WTC11 (cell line): ENCODE measurements at regions not wholly inside any gene's neighbourhood (a gene's known extent, or its start where the extent isn't known, plus 50 kb on each side); places are given as distances from the start of the nearest gene placed in this dataset.

Experiments used
- ATAC-seq: fragments of 200-7000 bp; cut with Tn5 transposase; 2 replicates; pipeline ENCODE4 v1.10.0; 2021; ENCODE audit warnings: mild to moderate bottlenecking, moderate library complexity
- CTCF ChIA-PET: fragments of 300-600 bp; sonication (Branson Sonifier 250); formaldehyde crosslinking; loops from one replicate; lab custom pipeline; 2021; ENCODE audit warnings: antibody characterized with exemption; lab: Charles Lee
- POLR2A ChIA-PET: fragments of 350-600 bp; sonication (Branson Sonifier 250); formaldehyde crosslinking; loops from one replicate; lab custom pipeline; 2021; ENCODE audit warnings: antibody characterized with exemption; lab: Charles Lee
- DNase-seq: peaks from one replicate; pipeline ENCODE4 v3.0.0; 2021; ENCODE audit warnings: low spot score
- H3K27ac Mint-ChIP-seq: 2 replicates; pipeline ENCODE4 v1.8.0; 2021; ENCODE audit warnings: mixed read lengths
- H3K27me3 Mint-ChIP-seq: 2 replicates; pipeline ENCODE4 v1.8.0; 2021; ENCODE audit warnings: low read depth, mild to moderate bottlenecking, moderate library complexity, mixed read lengths
- H3K36me3 Mint-ChIP-seq: 2 replicates; pipeline ENCODE4 v1.8.0; 2021; ENCODE audit warnings: mixed read lengths
- H3K4me1 Mint-ChIP-seq: 2 replicates; pipeline ENCODE4 v1.8.0; 2022; ENCODE audit warnings: mixed read lengths
- H3K4me3 Mint-ChIP-seq: 2 replicates; pipeline ENCODE4 v1.8.0; 2021; ENCODE audit warnings: mild to moderate bottlenecking, moderate library complexity, mixed read lengths
- H3K9me3 Mint-ChIP-seq: 2 replicates; pipeline ENCODE4 v1.8.0; 2021; ENCODE audit warnings: mixed read lengths
- CBFB ChIP-seq: sonication (generic); formaldehyde crosslinking; IDR thresholded peaks from 2 replicates; pipeline ENCODE4 v1.8.1; 2022; ENCODE audit warnings: mild to moderate bottlenecking, low read depth, missing genetic modification reagents
- GABPB1 ChIP-seq: sonication (generic); formaldehyde crosslinking; IDR thresholded peaks from 2 replicates; pipeline ENCODE4 v1.8.1; 2023; ENCODE audit warnings: mild to moderate bottlenecking, missing genetic modification reagents
- GTF2I ChIP-seq: fragments of 250-450 bp; sonication (Bioruptor Pico); conservative IDR thresholded peaks from 2 replicates; pipeline ENCODE4 v1.4.0; 2021; ENCODE audit warnings: mild to moderate bottlenecking
- MYBL2 ChIP-seq: sonication (generic); formaldehyde crosslinking; IDR thresholded peaks from 2 replicates; pipeline ENCODE4 v1.8.1; 2023; ENCODE audit warnings: mild to moderate bottlenecking, moderate library complexity, missing genetic modification reagents
- NFATC4 ChIP-seq: fragments of 250-450 bp; sonication (Bioruptor Pico); IDR thresholded peaks from 2 replicates; pipeline ENCODE4 v1.9.0; 2021; ENCODE audit warnings: mild to moderate bottlenecking
- NFE2L1 ChIP-seq: sonication (generic); formaldehyde crosslinking; IDR thresholded peaks from 2 replicates; pipeline ENCODE4 v1.8.1; 2023; ENCODE audit warnings: missing genetic modification reagents
- PRRX2 ChIP-seq: fragments of 250-450 bp; sonication (Bioruptor Pico); IDR thresholded peaks from 2 replicates; pipeline ENCODE4 v1.8.0; 2021; ENCODE audit warnings: mild to moderate bottlenecking
- RORB ChIP-seq: fragments of 250-450 bp; sonication (Bioruptor Pico); IDR thresholded peaks from 2 replicates; pipeline ENCODE4 v1.9.0; 2021; ENCODE audit warnings: mild to moderate bottlenecking
- ZNF317 ChIP-seq: sonication (generic); formaldehyde crosslinking; IDR thresholded peaks from 2 replicates; pipeline ENCODE4 v1.8.1; 2023; ENCODE audit warnings: low read depth, mild to moderate bottlenecking, moderate library complexity, missing genetic modification reagents, borderline replicate concordance
- ZNF416 ChIP-seq: fragments of 250-450 bp; sonication (Bioruptor Pico); IDR thresholded peaks from 2 replicates; pipeline ENCODE4 v1.9.0; 2021; ENCODE audit warnings: mild to moderate bottlenecking, inconsistent platforms
- ZNF671 ChIP-seq: fragments of 250-450 bp; sonication (Bioruptor Pico); IDR thresholded peaks from 2 replicates; pipeline ENCODE4 v1.8.0; 2021; ENCODE audit warnings: mild to moderate bottlenecking
- TF ChIP-seq, protein P1 (sequence below): fragments of 250-450 bp; sonication (Bioruptor Pico); IDR thresholded peaks from 2 replicates; pipeline ENCODE4 v2.1.2; 2022; ENCODE audit warnings: mild to moderate bottlenecking, moderate library complexity
- TF ChIP-seq, protein P2 (sequence below): sonication (generic); formaldehyde crosslinking; IDR thresholded peaks from 2 replicates; pipeline ENCODE4 v1.8.1; 2023; ENCODE audit warnings: mild to moderate bottlenecking, missing genetic modification reagents
- TF ChIP-seq, protein P3 (sequence below): fragments of 250-450 bp; sonication (Bioruptor Pico); IDR thresholded peaks from 2 replicates; pipeline ENCODE4 v1.8.0; 2021; ENCODE audit warnings: mild to moderate bottlenecking
- TF ChIP-seq, protein P4 (sequence below): fragments of 250-450 bp; sonication (Bioruptor Pico); IDR thresholded peaks from 2 replicates; pipeline ENCODE4 v1.9.0; 2021; ENCODE audit warnings: mild to moderate bottlenecking
- TF ChIP-seq, protein P5 (sequence below): fragments of 200-600 bp; IDR thresholded peaks from 2 replicates; pipeline ENCODE4 v1.8.0; 2022; ENCODE audit warnings: antibody characterized with exemption
- TF ChIP-seq, protein P6 (sequence below): sonication (generic); formaldehyde crosslinking; IDR thresholded peaks from 2 replicates; pipeline ENCODE4 v1.8.1; 2023; ENCODE audit warnings: mild to moderate bottlenecking, missing genetic modification reagents, moderate library complexity
- TF ChIP-seq, protein P7 (sequence below): sonication (generic); formaldehyde crosslinking; IDR thresholded peaks from 2 replicates; pipeline ENCODE4 v1.8.0; 2022; ENCODE audit warnings: mild to moderate bottlenecking, missing genetic modification reagents
- TF ChIP-seq, protein P8 (sequence below): sonication (generic); formaldehyde crosslinking; conservative IDR thresholded peaks from 2 replicates; pipeline ENCODE4 v1.8.1; 2023; ENCODE audit warnings: mild to moderate bottlenecking, low read depth, missing genetic modification reagents, moderate library complexity
- TF ChIP-seq, protein P9 (sequence below): fragments of 250-450 bp; sonication (Bioruptor Pico); IDR thresholded peaks from 2 replicates; pipeline ENCODE4 v1.9.0; 2021; ENCODE audit warnings: mild to moderate bottlenecking, borderline replicate concordance

DNA sequence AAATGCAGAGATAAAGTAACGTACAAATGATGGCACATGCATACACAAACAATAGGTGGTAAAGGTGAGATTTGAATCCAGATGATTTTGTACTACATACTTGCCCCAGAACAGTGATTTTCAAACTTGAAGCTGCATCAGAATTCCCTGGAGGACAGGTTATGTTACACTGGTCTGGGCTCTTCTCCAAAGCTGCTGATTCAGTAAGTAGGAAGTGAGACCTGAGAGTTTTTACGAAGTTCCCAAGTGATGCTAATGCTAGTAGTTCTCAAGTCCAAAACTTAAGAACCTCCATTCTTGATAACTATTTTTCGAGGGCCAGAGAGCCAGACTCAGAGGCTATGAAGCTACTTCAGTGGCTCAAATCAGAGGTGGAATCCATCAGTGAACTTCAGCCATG lies 159.0 kb upstream of the POM121L12 start:
- CTCF ChIA-PET = no interaction called here
- peaks cover 31% of the 10 kb centered on the region for H3K9me3 Mint-ChIP-seq
- H3K27ac Mint-ChIP-seq = no peak overlapping the region
- TF ChIP-seq, protein P1, sequence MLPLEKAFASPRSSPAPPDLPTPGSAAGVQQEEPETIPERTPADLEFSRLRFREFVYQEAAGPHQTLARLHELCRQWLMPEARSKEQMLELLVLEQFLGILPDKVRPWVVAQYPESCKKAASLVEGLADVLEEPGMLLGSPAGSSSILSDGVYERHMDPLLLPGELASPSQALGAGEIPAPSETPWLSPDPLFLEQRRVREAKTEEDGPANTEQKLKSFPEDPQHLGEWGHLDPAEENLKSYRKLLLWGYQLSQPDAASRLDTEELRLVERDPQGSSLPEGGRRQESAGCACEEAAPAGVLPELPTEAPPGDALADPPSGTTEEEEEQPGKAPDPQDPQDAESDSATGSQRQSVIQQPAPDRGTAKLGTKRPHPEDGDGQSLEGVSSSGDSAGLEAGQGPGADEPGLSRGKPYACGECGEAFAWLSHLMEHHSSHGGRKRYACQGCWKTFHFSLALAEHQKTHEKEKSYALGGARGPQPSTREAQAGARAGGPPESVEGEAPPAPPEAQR (CRISPR knock-in tag) = no peak
- TF ChIP-seq, protein P2, sequence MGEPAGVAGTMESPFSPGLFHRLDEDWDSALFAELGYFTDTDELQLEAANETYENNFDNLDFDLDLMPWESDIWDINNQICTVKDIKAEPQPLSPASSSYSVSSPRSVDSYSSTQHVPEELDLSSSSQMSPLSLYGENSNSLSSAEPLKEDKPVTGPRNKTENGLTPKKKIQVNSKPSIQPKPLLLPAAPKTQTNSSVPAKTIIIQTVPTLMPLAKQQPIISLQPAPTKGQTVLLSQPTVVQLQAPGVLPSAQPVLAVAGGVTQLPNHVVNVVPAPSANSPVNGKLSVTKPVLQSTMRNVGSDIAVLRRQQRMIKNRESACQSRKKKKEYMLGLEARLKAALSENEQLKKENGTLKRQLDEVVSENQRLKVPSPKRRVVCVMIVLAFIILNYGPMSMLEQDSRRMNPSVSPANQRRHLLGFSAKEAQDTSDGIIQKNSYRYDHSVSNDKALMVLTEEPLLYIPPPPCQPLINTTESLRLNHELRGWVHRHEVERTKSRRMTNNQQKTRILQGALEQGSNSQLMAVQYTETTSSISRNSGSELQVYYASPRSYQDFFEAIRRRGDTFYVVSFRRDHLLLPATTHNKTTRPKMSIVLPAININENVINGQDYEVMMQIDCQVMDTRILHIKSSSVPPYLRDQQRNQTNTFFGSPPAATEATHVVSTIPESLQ = no peak
- no peak for TF ChIP-seq RORB (CRISPR knock-in tag)
- TF ChIP-seq, protein P3, sequence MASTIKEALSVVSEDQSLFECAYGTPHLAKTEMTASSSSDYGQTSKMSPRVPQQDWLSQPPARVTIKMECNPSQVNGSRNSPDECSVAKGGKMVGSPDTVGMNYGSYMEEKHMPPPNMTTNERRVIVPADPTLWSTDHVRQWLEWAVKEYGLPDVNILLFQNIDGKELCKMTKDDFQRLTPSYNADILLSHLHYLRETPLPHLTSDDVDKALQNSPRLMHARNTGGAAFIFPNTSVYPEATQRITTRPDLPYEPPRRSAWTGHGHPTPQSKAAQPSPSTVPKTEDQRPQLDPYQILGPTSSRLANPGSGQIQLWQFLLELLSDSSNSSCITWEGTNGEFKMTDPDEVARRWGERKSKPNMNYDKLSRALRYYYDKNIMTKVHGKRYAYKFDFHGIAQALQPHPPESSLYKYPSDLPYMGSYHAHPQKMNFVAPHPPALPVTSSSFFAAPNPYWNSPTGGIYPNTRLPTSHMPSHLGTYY (CRISPR knock-in tag) = no peak
- no peak for TF ChIP-seq MYBL2 (CRISPR knock-in tag)
- TF ChIP-seq, protein P4, sequence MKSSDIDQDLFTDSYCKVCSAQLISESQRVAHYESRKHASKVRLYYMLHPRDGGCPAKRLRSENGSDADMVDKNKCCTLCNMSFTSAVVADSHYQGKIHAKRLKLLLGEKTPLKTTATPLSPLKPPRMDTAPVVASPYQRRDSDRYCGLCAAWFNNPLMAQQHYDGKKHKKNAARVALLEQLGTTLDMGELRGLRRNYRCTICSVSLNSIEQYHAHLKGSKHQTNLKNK (CRISPR knock-in tag) = no peak
- TF ChIP-seq NFATC4 (CRISPR knock-in tag) = no peak
- TF ChIP-seq GABPB1 = no peak
- TF ChIP-seq, protein P5, sequence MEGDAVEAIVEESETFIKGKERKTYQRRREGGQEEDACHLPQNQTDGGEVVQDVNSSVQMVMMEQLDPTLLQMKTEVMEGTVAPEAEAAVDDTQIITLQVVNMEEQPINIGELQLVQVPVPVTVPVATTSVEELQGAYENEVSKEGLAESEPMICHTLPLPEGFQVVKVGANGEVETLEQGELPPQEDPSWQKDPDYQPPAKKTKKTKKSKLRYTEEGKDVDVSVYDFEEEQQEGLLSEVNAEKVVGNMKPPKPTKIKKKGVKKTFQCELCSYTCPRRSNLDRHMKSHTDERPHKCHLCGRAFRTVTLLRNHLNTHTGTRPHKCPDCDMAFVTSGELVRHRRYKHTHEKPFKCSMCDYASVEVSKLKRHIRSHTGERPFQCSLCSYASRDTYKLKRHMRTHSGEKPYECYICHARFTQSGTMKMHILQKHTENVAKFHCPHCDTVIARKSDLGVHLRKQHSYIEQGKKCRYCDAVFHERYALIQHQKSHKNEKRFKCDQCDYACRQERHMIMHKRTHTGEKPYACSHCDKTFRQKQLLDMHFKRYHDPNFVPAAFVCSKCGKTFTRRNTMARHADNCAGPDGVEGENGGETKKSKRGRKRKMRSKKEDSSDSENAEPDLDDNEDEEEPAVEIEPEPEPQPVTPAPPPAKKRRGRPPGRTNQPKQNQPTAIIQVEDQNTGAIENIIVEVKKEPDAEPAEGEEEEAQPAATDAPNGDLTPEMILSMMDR = no peak
- TF ChIP-seq, protein P6, sequence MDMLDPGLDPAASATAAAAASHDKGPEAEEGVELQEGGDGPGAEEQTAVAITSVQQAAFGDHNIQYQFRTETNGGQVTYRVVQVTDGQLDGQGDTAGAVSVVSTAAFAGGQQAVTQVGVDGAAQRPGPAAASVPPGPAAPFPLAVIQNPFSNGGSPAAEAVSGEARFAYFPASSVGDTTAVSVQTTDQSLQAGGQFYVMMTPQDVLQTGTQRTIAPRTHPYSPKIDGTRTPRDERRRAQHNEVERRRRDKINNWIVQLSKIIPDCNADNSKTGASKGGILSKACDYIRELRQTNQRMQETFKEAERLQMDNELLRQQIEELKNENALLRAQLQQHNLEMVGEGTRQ = no peak
- TF ChIP-seq GTF2I (CRISPR knock-in tag) = no peak
- TF ChIP-seq, protein P7, sequence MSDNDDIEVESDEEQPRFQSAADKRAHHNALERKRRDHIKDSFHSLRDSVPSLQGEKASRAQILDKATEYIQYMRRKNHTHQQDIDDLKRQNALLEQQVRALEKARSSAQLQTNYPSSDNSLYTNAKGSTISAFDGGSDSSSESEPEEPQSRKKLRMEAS (CRISPR knock-in tag) = no peak
- no peak for TF ChIP-seq PRRX2
- no peak for TF ChIP-seq ZNF671 (CRISPR knock-in tag)
- no peak for TF ChIP-seq ZNF317
- no peak overlapping the region for H3K4me3 Mint-ChIP-seq
- DNase-seq (no peak), ATAC-seq (no peak)
- H3K27me3 Mint-ChIP-seq = no peaks in the 10 kb centered on the region
- POLR2A ChIA-PET = no interaction called here
- peaks cover 3% of the 10 kb centered on the region for H3K36me3 Mint-ChIP-seq
- peaks cover 2% of the 10 kb centered on the region; the same call in 1 of the 2 replicates for H3K4me1 Mint-ChIP-seq

DNA sequence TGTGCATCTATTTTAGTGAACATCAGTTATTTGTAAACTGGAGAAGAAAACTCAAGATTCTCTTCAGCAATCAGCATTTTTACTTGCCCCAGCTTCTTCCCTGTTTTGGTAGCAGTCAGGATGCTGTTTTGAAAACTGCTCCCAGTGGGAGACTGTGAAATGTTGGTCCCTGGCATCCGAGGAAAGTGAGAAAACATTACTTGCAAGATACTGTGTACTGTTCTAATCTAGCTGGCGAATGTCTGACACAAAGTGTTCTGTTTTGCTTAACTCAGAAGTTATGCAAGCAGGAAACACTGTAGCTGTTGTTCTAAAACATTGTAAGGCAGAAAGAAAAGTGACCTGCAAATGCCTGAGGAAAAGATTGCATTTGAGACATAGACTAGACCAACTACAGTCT lies 171.8 kb upstream of the POM121L12 start:
- ATAC-seq = no peak
- POLR2A ChIA-PET = no interaction called here
- H3K27me3 Mint-ChIP-seq = no peaks in the 10 kb centered on the region
- no peaks in the 10 kb centered on the region for H3K4me1 Mint-ChIP-seq
- no peak overlapping the region for H3K4me3 Mint-ChIP-seq
- H3K9me3 Mint-ChIP-seq = peaks cover 45% of the 10 kb centered on the region
- H3K27ac Mint-ChIP-seq = no peak overlapping the region
- H3K36me3 Mint-ChIP-seq = peaks cover 24% of the 10 kb centered on the region
- no peak for DNase-seq
- CTCF ChIA-PET = interaction anchor here (0.7 kb wide), 1 partner anchor 54 kb away, joined by 3 read pairs; no protein-coding TSS in a partner anchor
- TF ChIP-seq PRRX2 (no peak), CBFB (CRISPR knock-in tag) (no peak), ZNF416 (CRISPR knock-in tag) (no peak), NFE2L1 (CRISPR knock-in tag) (no peak)
- TF ChIP-seq, protein P8, sequence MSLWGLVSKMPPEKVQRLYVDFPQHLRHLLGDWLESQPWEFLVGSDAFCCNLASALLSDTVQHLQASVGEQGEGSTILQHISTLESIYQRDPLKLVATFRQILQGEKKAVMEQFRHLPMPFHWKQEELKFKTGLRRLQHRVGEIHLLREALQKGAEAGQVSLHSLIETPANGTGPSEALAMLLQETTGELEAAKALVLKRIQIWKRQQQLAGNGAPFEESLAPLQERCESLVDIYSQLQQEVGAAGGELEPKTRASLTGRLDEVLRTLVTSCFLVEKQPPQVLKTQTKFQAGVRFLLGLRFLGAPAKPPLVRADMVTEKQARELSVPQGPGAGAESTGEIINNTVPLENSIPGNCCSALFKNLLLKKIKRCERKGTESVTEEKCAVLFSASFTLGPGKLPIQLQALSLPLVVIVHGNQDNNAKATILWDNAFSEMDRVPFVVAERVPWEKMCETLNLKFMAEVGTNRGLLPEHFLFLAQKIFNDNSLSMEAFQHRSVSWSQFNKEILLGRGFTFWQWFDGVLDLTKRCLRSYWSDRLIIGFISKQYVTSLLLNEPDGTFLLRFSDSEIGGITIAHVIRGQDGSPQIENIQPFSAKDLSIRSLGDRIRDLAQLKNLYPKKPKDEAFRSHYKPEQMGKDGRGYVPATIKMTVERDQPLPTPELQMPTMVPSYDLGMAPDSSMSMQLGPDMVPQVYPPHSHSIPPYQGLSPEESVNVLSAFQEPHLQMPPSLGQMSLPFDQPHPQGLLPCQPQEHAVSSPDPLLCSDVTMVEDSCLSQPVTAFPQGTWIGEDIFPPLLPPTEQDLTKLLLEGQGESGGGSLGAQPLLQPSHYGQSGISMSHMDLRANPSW (CRISPR knock-in tag) = no peak
- TF ChIP-seq, protein P9, sequence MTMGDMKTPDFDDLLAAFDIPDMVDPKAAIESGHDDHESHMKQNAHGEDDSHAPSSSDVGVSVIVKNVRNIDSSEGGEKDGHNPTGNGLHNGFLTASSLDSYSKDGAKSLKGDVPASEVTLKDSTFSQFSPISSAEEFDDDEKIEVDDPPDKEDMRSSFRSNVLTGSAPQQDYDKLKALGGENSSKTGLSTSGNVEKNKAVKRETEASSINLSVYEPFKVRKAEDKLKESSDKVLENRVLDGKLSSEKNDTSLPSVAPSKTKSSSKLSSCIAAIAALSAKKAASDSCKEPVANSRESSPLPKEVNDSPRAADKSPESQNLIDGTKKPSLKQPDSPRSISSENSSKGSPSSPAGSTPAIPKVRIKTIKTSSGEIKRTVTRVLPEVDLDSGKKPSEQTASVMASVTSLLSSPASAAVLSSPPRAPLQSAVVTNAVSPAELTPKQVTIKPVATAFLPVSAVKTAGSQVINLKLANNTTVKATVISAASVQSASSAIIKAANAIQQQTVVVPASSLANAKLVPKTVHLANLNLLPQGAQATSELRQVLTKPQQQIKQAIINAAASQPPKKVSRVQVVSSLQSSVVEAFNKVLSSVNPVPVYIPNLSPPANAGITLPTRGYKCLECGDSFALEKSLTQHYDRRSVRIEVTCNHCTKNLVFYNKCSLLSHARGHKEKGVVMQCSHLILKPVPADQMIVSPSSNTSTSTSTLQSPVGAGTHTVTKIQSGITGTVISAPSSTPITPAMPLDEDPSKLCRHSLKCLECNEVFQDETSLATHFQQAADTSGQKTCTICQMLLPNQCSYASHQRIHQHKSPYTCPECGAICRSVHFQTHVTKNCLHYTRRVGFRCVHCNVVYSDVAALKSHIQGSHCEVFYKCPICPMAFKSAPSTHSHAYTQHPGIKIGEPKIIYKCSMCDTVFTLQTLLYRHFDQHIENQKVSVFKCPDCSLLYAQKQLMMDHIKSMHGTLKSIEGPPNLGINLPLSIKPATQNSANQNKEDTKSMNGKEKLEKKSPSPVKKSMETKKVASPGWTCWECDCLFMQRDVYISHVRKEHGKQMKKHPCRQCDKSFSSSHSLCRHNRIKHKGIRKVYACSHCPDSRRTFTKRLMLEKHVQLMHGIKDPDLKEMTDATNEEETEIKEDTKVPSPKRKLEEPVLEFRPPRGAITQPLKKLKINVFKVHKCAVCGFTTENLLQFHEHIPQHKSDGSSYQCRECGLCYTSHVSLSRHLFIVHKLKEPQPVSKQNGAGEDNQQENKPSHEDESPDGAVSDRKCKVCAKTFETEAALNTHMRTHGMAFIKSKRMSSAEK (CRISPR knock-in tag) = no peak
